Uterus (tissue), 3 donors: ENCODE measurements at regions not wholly inside any gene's neighbourhood (a gene's known extent, or its start where the extent isn't known, plus 50 kb on each side); places are given as distances from the start of the nearest gene placed in this dataset.

ENCODE experiments used
- DNase-seq, 2 donors: peaks; one replicate each; pipeline ENCODE4 v3.0.0-alpha.2; 2019 to 2020
- H3K27ac ChIP-seq, 2 donors: fragments of 200-600 bp; sonication (generic); 1 replicate in 1 of 2; 2 replicates in 1 of 2; pipeline ENCODE4 v1.5.1; 2016 to 2018
- H3K27me3 ChIP-seq, 2 donors: fragments of 200-600 bp; sonication (generic); one replicate each; pipeline ENCODE4 v1.5.1; 2018 to 2019; ENCODE audit warnings: control low read depth in 1 of 2
- H3K36me3 ChIP-seq, 2 donors: fragments of 200-600 bp; sonication (generic); one replicate each; pipeline ENCODE4 v1.5.1; 2019; ENCODE audit warnings: control low read depth in 1 of 2
- H3K4me1 ChIP-seq, 2 donors: fragments of 200-600 bp; sonication (generic); one replicate each; pipeline ENCODE4 v1.5.1; 2018 to 2019; ENCODE audit warnings: control low read depth in 1 of 2
- H3K4me3 ChIP-seq, 2 donors: fragments of 200-600 bp; sonication (generic); 1 replicate in 1 of 2; 2 replicates in 1 of 2; pipeline ENCODE4 v1.5.1; 2018 to 2019; ENCODE audit warnings: mild to moderate bottlenecking in 1 of 2
- H3K9me3 ChIP-seq, 2 donors: fragments of 200-600 bp; sonication (generic); one replicate each; pipeline ENCODE4 v1.5.1; 2019; ENCODE audit warnings: control low read depth in 1 of 2
- CTCF ChIP-seq, 4 experiments: fragments of 200-600 bp in 2 of 4; fragments of 450-650 bp in 2 of 4; sonication (generic) in 2 of 4; IDR thresholded peaks; one replicate each; pipeline ENCODE4 v1.5.1; 2016 to 2019; ENCODE audit warnings: antibody characterized with exemption in 4 of 4, mild to moderate bottlenecking in 2 of 4, moderate library complexity in 1 of 4
- POLR2A ChIP-seq, 2 donors: fragments of 450-650 bp; IDR thresholded peaks; one replicate each; pipeline ENCODE4 v1.6.1; 2016; ENCODE audit warnings: antibody characterized with exemption in 2 of 2, mild to moderate bottlenecking in 1 of 2, moderate library complexity in 1 of 2
- intact Hi-C: fragments of 100-400 bp; cut with DNase I; formaldehyde crosslinking; loops from one replicate; pipeline ENCODE4 v1.15.1; 2023; ENCODE audit warnings: low total_unique reads
- donor health status: DM: yes; HTN: yes; CAD: no.

GRCh38 chr9:108664309-108665255 lies 191.2 kb downstream of the ACTL7B start:
- no peak overlapping the region for H3K27ac ChIP-seq
- TF ChIP-seq POLR2A (IDR thresholded peaks at IDR 0.05), result no peak
- TF ChIP-seq CTCF (IDR thresholded peaks at IDR 0.05), result no peak
- H3K4me3 ChIP-seq, result no peak overlapping the region
- intact Hi-C loops, result no loop called here
- no peak for DNase-seq
- no peaks in the 10 kb centered on the region for H3K36me3 ChIP-seq
- H3K4me1 ChIP-seq, result no peaks in the 10 kb centered on the region
- H3K9me3 ChIP-seq, result peaks cover 0 to 1% of the 10 kb centered on the region in 2 donors
- H3K27me3 ChIP-seq, result no peaks in the 10 kb centered on the region

GRCh38 chr9:108663422-108663821 lies 192.4 kb downstream of the ACTL7B start:
- TF ChIP-seq POLR2A (IDR thresholded peaks at IDR 0.05), result no peak
- TF ChIP-seq CTCF (IDR thresholded peaks at IDR 0.05), result no peak
- Histone ChIP-seq H3K4me3 (no peak overlapping the region), H3K27ac (no peak overlapping the region), H3K9me3 (peaks cover 0 to 5% of the 10 kb centered on the region in 2 donors), H3K36me3 (no peaks in the 10 kb centered on the region), H3K4me1 (no peaks in the 10 kb centered on the region), H3K27me3 (no peaks in the 10 kb centered on the region)
- no peak for DNase-seq
- intact Hi-C loops, result no loop called here

- TF ChIP-seq CTCF (IDR thresholded peaks at IDR 0.05), result no peak
- TF ChIP-seq POLR2A (IDR thresholded peaks at IDR 0.05), result no peak
- intact Hi-C loops, result no loop called here
Observed at GRCh38 chr9:108662956-108663355, 192.8 kb downstream of the ACTL7B start.

GRCh38 chr9:108662091-108662875 lies 193.5 kb downstream of the ACTL7B start:
- H3K36me3 ChIP-seq, result no peaks in the 10 kb centered on the region
- no peak for DNase-seq
- peaks cover 0 to 5% of the 10 kb centered on the region in 2 donors for H3K9me3 ChIP-seq
- no peak overlapping the region for H3K27ac ChIP-seq
- TF ChIP-seq POLR2A (IDR thresholded peaks at IDR 0.05) (no peak), CTCF (IDR thresholded peaks at IDR 0.05) (no peak)
- H3K4me3 ChIP-seq, result no peak overlapping the region
- H3K4me1 ChIP-seq, result no peaks in the 10 kb centered on the region
- intact Hi-C loops, result no loop called here
- no peaks in the 10 kb centered on the region for H3K27me3 ChIP-seq

More at GRCh38 chr9:108662956-108663355, 192.8 kb downstream of the ACTL7B start:
- Histone ChIP-seq H3K27me3 (no peaks in the 10 kb centered on the region), H3K27ac (no peak overlapping the region), H3K9me3 (peaks cover 0 to 5% of the 10 kb centered on the region in 2 donors), H3K4me3 (no peak overlapping the region), H3K36me3 (no peaks in the 10 kb centered on the region), H3K4me1 (no peaks in the 10 kb centered on the region)
- DNase-seq, result no peak

- H3K27ac ChIP-seq, result no peak overlapping the region
- no peak for TF ChIP-seq CTCF (IDR thresholded peaks at IDR 0.05)
- no peak for TF ChIP-seq POLR2A (IDR thresholded peaks at IDR 0.05)
- H3K4me3 ChIP-seq, result no peak overlapping the region
- H3K36me3 ChIP-seq, result no peaks in the 10 kb centered on the region
- intact Hi-C loops, result no loop called here
- H3K27me3 ChIP-seq, result no peaks in the 10 kb centered on the region
- no peaks in the 10 kb centered on the region for H3K4me1 ChIP-seq
- DNase-seq, result no peak
- peaks cover 0 to 5% of the 10 kb centered on the region in 2 donors for H3K9me3 ChIP-seq
Observed at GRCh38 chr9:108656566-108656965, 199.2 kb downstream of the ACTL7B start.
